ENCODE measurements at regions not wholly inside any gene's neighbourhood (a gene's known extent, or its start where the extent isn't known, plus 50 kb on each side); places are given as distances from the start of the nearest gene placed in this dataset.

DNA sequence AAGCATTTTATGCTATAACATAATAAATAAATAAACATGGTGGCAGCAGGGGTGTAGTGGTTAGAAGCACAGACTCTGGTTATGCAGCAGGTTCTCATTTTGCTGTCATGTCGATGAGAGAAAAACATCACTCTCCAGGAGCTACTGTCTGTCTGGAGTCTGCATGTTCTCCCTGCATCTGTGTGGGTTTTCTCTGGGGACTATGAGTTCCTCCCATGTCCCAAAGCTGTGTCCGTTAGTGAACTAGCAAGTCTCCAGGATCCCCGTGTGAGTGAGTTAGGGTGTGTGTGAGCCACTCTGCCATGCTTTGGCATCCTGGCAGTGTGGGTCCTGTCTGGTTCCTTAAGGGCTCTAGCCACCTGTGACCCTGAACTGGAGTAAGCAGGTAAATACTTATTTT lies 585.6 kb upstream of the AGA start:
- Histone ChIP-seq H3K4me3 (ENCODE audit: low read length) (no peak overlapping the region), H3K4me2 (ENCODE audit: low read depth, low read length) (no peak overlapping the region), H2AFZ (ENCODE audit: low read length) (no peak overlapping the region), H3K27ac (ENCODE audit: low read length) (no peak overlapping the region), H3K9ac (ENCODE audit: low read length) (no peak overlapping the region), H3K27me3 (replicated peaks; ENCODE audit: insufficient read depth, low read length) (no peaks in the 10 kb centered on the region), H3K36me3 (replicated peaks; ENCODE audit: insufficient read depth, low read length) (no peaks in the 10 kb centered on the region), H3F3A (ENCODE audit: insufficient read depth, low read length) (no peaks in the 10 kb centered on the region), H3K9me2 (replicated peaks; ENCODE audit: insufficient read depth, low read length) (no peaks in the 10 kb centered on the region), H3K79me2 (ENCODE audit: low read length) (no peaks in the 10 kb centered on the region), H3K4me1 (ENCODE audit: low read length) (no peaks in the 10 kb centered on the region), H4K20me1 (ENCODE audit: insufficient read depth, low read length) (no peaks in the 10 kb centered on the region), H3K9me3 (replicated peaks; ENCODE audit: insufficient read depth, low read length) (no peaks in the 10 kb centered on the region)
- TF ChIP-seq EZH2 (optimal IDR thresholded peaks at IDR 0.05; ENCODE audit: low read depth, low read length) (no peak), EZH2phosphoT487 (IDR thresholded peaks at IDR 0.05; ENCODE audit: low read length) (no peak)
- TF ChIP-seq, protein P1, sequence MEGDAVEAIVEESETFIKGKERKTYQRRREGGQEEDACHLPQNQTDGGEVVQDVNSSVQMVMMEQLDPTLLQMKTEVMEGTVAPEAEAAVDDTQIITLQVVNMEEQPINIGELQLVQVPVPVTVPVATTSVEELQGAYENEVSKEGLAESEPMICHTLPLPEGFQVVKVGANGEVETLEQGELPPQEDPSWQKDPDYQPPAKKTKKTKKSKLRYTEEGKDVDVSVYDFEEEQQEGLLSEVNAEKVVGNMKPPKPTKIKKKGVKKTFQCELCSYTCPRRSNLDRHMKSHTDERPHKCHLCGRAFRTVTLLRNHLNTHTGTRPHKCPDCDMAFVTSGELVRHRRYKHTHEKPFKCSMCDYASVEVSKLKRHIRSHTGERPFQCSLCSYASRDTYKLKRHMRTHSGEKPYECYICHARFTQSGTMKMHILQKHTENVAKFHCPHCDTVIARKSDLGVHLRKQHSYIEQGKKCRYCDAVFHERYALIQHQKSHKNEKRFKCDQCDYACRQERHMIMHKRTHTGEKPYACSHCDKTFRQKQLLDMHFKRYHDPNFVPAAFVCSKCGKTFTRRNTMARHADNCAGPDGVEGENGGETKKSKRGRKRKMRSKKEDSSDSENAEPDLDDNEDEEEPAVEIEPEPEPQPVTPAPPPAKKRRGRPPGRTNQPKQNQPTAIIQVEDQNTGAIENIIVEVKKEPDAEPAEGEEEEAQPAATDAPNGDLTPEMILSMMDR (IDR thresholded peaks at IDR 0.05; ENCODE audit: low read length), result no peak
- DNase-seq, result no peak

DNA sequence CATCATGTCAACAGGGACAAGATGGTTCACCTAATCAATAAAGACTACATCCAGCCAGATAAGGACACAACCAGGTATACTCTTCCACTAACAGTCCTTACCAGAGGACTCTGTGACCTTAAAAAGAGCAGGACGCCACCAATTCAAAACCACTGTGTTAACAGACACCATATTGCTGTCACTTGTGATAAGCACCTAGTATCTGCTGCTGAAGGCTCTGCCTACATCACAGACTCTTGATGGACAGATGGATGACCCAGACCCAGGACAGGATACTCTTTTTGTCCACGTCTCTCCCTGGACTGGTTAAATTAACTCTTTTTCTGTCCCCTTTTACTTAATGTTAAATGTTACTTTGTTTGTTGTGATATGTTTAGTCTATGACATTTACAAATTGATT lies 586.2 kb upstream of the AGA start:
- Histone ChIP-seq H3K9me3 (replicated peaks; ENCODE audit: insufficient read depth, low read length) (no peaks in the 10 kb centered on the region), H3K4me2 (ENCODE audit: low read depth, low read length) (no peak overlapping the region), H3K4me1 (ENCODE audit: low read length) (no peaks in the 10 kb centered on the region), H3K79me2 (ENCODE audit: low read length) (no peaks in the 10 kb centered on the region), H2AFZ (ENCODE audit: low read length) (no peak overlapping the region), H3K27me3 (replicated peaks; ENCODE audit: insufficient read depth, low read length) (no peaks in the 10 kb centered on the region), H3K4me3 (ENCODE audit: low read length) (no peak overlapping the region), H3K27ac (ENCODE audit: low read length) (no peak overlapping the region), H3F3A (ENCODE audit: insufficient read depth, low read length) (no peaks in the 10 kb centered on the region), H3K36me3 (replicated peaks; ENCODE audit: insufficient read depth, low read length) (no peaks in the 10 kb centered on the region), H3K9ac (ENCODE audit: low read length) (no peak overlapping the region), H4K20me1 (ENCODE audit: insufficient read depth, low read length) (no peaks in the 10 kb centered on the region), H3K9me2 (replicated peaks; ENCODE audit: insufficient read depth, low read length) (no peaks in the 10 kb centered on the region)
- no peak for DNase-seq
- TF ChIP-seq EZH2 (optimal IDR thresholded peaks at IDR 0.05; ENCODE audit: low read depth, low read length) (no peak), EZH2phosphoT487 (IDR thresholded peaks at IDR 0.05; ENCODE audit: low read length) (no peak)
- TF ChIP-seq, protein P1 (IDR thresholded peaks at IDR 0.05; ENCODE audit: low read length), result no peak

DNA sequence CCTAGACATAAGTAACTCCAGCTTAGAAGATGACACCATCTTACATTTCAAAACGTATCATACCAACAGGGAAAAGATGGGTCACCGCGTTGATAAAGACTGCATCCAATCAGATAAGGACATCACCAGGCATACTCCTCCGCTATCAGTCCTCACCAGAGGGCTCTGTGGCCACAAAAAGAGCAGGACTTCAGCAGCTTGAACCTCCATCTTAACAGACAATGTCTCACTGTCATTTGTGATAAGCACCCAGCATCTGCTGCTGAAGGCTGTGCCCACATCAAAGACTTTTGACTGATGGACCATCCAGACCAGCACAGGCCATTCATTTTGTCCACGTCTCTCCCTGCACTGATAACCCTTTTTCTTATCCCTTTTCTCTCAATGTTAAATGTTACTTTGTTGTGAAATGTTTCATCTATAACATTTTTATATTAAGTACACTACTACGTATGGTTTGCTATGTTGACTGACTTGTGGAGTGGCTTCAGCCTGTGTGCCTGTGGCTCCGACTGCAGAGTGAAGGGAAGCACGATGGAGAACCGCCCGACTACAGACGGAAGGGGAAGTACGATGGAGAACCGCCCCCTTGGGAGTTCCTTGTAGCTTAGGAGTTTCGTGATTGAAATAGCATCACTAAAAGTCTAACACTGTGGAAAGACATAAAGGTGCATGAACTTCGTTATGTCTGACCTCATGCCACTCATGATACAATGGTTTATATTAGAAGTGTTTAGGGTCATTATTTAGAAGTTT lies 595.4 kb upstream of the AGA start:
- no peak for DNase-seq
- Histone ChIP-seq H3K27me3 (replicated peaks; ENCODE audit: insufficient read depth, low read length) (no peaks in the 10 kb centered on the region), H3K9ac (ENCODE audit: low read length) (no peak overlapping the region), H4K20me1 (ENCODE audit: insufficient read depth, low read length) (no peaks in the 10 kb centered on the region), H3K4me1 (ENCODE audit: low read length) (no peaks in the 10 kb centered on the region), H2AFZ (ENCODE audit: low read length) (no peak overlapping the region), H3K27ac (ENCODE audit: low read length) (no peak overlapping the region), H3K79me2 (ENCODE audit: low read length) (no peaks in the 10 kb centered on the region), H3K9me2 (replicated peaks; ENCODE audit: insufficient read depth, low read length) (no peaks in the 10 kb centered on the region), H3K4me2 (ENCODE audit: low read depth, low read length) (no peak overlapping the region), H3F3A (ENCODE audit: insufficient read depth, low read length) (no peaks in the 10 kb centered on the region), H3K4me3 (ENCODE audit: low read length) (no peak overlapping the region), H3K9me3 (replicated peaks; ENCODE audit: insufficient read depth, low read length) (no peaks in the 10 kb centered on the region; the same call in 1 of the 2 replicates), H3K36me3 (replicated peaks; ENCODE audit: insufficient read depth, low read length) (no peaks in the 10 kb centered on the region)
- TF ChIP-seq, protein P1 (IDR thresholded peaks at IDR 0.05; ENCODE audit: low read length), result no peak
- no peak for TF ChIP-seq EZH2phosphoT487 (IDR thresholded peaks at IDR 0.05; ENCODE audit: low read length)
- no peak for TF ChIP-seq EZH2 (optimal IDR thresholded peaks at IDR 0.05; ENCODE audit: low read depth, low read length)

All from MM.1S (cell line).